NAMALWA (cell line): ENCODE measurements at regions not wholly inside any gene's neighbourhood (a gene's known extent, or its start where the extent isn't known, plus 50 kb on each side); places are given as distances from the start of the nearest gene placed in this dataset.
"Not testable (repeated sequence)": the region's sequence is repeated elsewhere in the genome, so short reads cannot be mapped to it uniquely, and the experiment has no call there.

Experiments used
- DNase-seq: peaks from one replicate; pipeline ENCODE4 v3.0.0-alpha.2; 2015; ENCODE audit warnings: low spot score

GRCh38 chr10:109732254-109732965 lies 190.9 kb downstream of the XPNPEP1 start:
- no peak for DNase-seq

DNA sequence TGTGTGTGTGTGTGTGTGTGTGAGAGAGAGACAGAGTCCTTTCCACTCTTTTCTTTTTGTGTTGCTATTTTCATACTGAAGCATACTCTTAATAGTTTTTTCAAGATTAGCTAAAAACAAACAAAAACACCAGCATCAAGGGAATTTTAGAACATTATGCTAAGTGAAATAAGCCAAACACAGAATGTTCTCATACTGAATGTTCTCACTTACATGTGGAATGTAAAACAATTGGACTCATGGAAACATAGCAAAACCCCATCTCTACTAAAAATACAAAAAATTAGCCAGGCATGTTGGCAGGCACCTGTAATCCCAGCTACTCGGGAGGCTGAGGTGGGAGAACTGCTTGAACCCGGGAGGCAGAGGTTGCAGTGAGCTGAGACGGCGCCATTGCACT lies 193.4 kb downstream of the XPNPEP1 start:
- DNase-seq: not testable (repeated sequence)

DNA sequence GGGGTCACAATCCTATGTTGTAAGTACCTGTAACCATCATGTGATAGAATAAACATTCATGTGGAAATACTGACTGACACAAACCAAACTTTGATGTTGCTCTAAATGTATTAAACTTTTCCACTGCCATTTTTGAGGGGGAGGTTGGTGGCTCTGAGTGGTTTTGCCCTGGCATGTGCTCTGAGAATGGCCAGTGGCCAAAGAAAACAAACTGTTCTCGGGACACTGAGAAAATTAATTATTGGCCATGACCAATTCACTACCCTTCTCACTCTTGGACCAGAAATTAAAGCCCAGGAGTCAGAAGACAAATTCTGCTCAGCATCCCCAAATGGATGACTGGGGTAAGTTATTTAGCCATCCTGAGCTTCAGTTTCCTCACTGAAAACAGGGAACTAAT lies 195.9 kb downstream of the XPNPEP1 start:
- no peak for DNase-seq

- no peak for DNase-seq
These were observed 196.8 kb downstream of the XPNPEP1 start for GRCh38 chr10:109726473-109726872.

DNA sequence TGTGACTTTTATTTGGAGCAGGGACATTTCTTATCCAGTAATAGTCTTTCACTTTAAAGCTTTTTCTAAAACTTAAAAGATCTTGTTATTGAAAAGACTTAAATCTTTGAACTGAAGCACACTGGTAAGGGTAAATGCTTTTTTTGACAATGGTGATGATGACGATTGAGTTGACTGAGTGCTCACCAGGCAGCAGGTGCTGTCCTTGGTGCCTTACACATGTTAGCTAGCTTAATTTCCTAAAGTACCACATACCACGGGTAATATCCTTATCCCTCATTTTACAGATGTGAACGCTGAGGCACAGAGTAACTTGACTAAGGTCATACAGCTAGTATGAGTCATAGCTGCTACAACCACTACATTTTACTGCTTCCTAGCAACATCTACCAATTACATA lies 200.0 kb downstream of the XPNPEP1 start:
- DNase-seq: no peak

DNA sequence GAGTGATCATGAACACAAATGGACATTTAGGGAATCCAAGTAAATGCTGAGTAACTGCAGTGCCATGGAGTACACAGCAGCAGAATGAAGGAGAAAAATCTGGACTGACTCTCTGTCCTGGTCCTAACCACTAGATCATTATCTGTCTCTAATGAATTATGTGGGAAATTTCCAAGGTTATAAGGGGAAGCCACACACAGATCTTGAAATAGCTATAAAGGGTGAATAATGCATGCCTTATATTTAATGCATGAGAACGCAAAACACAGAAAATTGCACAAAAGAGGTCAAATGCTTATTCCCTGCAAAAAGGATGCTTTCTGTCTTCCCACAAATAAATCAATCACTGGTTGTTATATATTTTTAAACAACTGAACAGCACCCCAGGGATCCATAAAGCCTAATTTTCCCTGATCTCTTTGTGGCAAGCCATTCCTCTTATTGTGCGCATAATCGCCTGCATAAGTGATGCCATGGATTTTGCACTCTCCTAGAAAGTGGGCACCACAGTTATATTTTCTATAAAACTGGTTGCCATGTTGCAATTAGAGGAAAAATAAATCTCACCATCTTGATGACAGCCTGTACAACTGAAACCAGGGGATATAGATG lies 201.8 kb downstream of the XPNPEP1 start:
- no peak for DNase-seq

DNA sequence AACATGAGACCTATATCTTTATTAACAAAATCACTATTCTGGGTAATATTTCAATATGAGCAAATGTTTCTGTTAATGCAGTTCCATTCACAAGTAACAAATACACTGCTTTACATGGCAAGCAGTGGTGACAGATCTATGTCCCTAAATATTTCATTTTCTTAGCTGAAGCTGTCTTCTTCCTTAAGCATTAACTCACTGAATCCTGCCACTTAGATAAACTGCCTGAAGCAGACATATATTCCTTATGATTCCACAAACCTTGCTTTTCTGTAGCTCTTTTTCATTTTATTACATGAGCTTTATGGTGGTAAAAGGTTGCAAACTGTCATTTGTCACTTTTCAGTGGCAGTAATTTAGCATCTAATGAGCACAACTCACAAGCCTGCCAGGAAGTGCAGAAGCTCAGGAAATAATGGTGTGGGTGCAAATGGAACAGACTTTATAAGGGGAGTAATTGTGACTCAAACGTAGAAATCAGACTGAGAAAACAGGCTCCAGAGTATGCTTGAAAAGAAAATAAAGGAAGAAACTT lies 217.2 kb downstream of the XPNPEP1 start:
- DNase-seq: no peak

DNA sequence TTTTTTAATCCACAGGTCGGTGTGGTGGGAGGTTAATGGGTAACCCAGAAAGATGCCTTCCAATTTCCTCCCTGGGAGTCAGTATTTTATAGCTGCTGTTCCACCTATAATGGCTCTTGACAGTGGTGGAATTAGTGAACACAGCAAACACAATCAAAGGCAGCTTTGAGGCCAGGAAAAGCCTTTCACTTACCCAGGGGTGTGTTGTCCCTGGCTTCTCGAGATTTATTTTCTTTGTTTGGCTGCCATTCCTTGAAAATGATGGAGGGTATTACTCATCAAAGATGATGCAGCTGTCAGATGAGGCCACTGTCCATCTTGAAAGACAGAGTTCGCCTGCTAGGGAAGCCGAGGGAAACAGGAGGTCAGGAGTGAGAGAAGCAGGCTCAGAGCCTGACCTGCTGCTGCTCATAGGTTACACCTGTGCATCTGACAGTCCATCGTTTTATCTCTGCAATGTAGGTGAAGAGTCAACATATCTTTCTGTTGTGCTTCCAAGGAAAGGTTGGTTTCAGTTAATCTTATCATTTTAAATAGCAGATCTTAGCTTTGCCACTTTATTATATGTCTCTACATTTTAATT lies 221.6 kb downstream of the XPNPEP1 start:
- no peak for DNase-seq

- DNase-seq: no peak
These were observed 224.2 kb downstream of the XPNPEP1 start for GRCh38 chr10:109698882-109699664.

DNA sequence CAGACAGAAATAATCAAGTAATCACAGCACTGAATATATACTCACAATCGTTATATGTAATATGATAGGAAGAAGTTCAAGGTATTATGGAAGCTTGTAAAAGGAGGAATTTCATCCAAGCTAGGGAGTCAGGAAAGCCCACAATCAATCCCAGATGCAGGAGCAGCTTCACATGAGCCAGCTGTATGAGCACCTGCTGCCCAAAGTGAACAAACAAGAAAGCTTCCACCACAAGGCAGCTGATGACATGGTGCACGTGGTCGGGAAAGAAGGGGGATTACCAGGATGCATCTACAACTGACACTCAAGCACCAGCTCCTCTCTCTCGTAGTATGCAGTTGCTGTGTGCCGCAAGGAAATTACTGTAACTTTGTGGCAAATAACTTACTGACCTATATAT lies 225.2 kb downstream of the XPNPEP1 start:
- no peak for DNase-seq

GRCh38 chr10:109696981-109697775 lies 226.1 kb downstream of the XPNPEP1 start:
- DNase-seq: no peak

- no peak for DNase-seq
These were observed 226.8 kb downstream of the XPNPEP1 start for GRCh38 chr10:109696462-109696861.

- DNase-seq: no peak
These were observed 227.3 kb downstream of the XPNPEP1 start for GRCh38 chr10:109695988-109696387.

- no peak for DNase-seq
These were observed 233.5 kb downstream of the XPNPEP1 start for GRCh38 chr10:109689785-109690184.

GRCh38 chr10:109679478-109679877 lies 243.8 kb downstream of the XPNPEP1 start:
- DNase-seq: no peak

GRCh38 chr10:109678857-109679256 lies 244.5 kb downstream of the XPNPEP1 start:
- no peak for DNase-seq

- DNase-seq: no peak
These were observed 246.6 kb downstream of the XPNPEP1 start for GRCh38 chr10:109676703-109677102.

- DNase-seq: no peak
These were observed 254.6 kb downstream of the XPNPEP1 start for GRCh38 chr10:109668703-109669102.

DNA sequence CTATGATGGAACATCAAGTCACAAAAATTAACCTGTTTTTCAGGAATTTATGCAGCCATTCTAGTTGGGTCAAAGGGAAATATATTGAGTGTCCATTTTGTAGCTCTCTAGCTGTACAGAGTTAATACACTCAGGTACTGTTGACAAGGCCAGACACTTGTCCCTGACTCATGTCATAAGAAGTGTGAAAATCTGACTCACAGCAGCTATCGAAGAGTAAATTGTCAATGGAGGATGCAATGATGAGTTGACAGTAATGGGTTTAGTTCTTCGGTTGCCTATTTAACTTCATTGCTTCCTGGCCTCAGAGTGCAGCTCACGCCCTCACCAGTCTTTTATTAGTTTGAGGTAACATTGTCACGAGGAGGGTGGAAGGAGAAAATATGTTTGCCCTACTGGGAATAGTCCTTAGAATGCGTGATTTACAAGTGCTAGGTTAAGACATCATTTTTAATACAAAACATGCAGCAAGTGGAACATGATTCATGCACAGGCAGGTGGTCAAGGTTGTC lies 255.1 kb downstream of the XPNPEP1 start:
- no peak for DNase-seq

DNA sequence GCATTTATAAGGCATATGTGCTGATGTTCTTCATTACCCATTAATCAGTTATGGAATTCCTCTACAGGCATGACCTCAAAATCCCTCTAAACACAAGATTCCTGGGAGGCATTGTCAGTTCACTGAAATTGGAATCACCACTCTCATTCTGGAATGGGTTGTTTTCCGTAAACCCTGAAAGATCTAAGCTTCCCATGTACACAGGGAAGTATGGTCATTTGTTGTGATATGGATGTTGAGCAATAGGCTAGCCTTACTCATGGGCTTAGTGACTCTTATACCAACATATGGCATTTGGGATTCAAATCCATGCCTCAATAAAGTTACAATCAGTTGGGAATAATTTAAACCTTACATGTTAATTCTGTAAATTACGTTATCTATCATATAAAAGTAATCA lies 258.0 kb downstream of the XPNPEP1 start:
- DNase-seq: no peak

- DNase-seq: no peak
These were observed 258.8 kb downstream of the XPNPEP1 start for GRCh38 chr10:109664554-109664953.
